Astrocyte (in vitro differentiated cells and primary cell): ENCODE measurements at regions not wholly inside any gene's neighbourhood (a gene's known extent, or its start where the extent isn't known, plus 50 kb on each side); places are given as distances from the start of the nearest gene placed in this dataset.

Source experiments
- EZH2 ChIP-seq: IDR thresholded peaks from 2 replicates; pipeline ENCODE4 v1.6.1; 2012; ENCODE audit warnings: mild to moderate bottlenecking, low read length, inconsistent platforms; ENCODE audit not compliant: insufficient read depth
- TF ChIP-seq, protein P1 (sequence below): IDR thresholded peaks from 2 replicates; pipeline ENCODE4 v1.5.1; 2011; ENCODE audit warnings: low read depth, mild to moderate bottlenecking, inconsistent platforms, low read length, moderate library complexity; ENCODE audit not compliant: insufficient read depth

DNA sequence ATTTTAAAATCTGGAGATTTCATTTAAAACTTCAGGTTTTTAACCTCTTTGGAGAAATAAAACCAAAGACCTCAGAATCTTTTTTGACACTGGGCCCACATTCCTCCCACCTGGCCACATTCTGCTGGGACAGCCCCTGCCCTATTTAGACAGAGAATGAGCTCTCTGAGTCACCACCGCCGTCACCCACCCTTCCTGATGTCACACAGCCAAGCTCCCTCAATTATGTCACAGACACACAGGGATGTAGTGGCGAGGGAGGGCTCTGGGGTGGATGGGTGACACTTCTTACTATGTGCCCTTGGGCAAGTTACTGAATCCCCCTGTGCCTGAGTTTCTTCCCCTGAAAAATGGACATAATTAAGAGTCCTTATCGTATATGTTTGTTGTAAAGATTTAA lies 162.6 kb downstream of the RAB11FIP2 start:
- TF ChIP-seq, protein P1, sequence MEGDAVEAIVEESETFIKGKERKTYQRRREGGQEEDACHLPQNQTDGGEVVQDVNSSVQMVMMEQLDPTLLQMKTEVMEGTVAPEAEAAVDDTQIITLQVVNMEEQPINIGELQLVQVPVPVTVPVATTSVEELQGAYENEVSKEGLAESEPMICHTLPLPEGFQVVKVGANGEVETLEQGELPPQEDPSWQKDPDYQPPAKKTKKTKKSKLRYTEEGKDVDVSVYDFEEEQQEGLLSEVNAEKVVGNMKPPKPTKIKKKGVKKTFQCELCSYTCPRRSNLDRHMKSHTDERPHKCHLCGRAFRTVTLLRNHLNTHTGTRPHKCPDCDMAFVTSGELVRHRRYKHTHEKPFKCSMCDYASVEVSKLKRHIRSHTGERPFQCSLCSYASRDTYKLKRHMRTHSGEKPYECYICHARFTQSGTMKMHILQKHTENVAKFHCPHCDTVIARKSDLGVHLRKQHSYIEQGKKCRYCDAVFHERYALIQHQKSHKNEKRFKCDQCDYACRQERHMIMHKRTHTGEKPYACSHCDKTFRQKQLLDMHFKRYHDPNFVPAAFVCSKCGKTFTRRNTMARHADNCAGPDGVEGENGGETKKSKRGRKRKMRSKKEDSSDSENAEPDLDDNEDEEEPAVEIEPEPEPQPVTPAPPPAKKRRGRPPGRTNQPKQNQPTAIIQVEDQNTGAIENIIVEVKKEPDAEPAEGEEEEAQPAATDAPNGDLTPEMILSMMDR = no peak
- TF ChIP-seq EZH2 = no peak
